Caki2 (cell line): ENCODE measurements at regions not wholly inside any gene's neighbourhood (a gene's known extent, or its start where the extent isn't known, plus 50 kb on each side); places are given as distances from the start of the nearest gene placed in this dataset.
"Not testable (repeated sequence)": the region's sequence is repeated elsewhere in the genome, so short reads cannot be mapped to it uniquely, and the experiment has no call there.

ENCODE experiments used
- DNase-seq: peaks from one replicate; pipeline ENCODE4 v3.0.0-alpha.2; 2015; ENCODE audit warnings: low read depth
- in situ Hi-C: cut with HindIII; loops from 2 replicates; pipeline ENCODE4 v1.10.0; 2016; ENCODE audit warnings: low sequenced_read_pairs, low pct_unique_long_range_greater_than_20kb, mixed read lengths

DNA sequence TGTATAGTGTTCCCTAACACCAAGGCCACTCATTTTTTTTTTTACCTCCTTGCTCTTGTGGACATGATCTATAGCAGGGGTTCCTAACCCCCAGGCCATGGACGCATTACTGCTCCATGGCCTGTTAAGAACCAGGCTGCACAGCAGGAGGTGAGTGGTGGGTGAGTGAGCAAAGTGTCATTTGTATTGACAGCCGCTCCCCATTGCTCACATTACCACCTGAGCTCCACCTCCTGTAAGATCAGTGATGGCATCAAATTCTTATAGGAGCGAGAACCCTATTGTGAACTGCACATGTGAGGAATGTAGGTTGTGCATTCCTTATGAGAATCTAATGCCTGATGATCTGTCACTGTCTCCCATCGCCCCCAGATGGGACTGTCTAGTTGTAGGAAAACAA, 342.0 kb downstream of the SOX9 start:
- in situ Hi-C loops, result no loop called here
- DNase-seq, result no peak

DNA sequence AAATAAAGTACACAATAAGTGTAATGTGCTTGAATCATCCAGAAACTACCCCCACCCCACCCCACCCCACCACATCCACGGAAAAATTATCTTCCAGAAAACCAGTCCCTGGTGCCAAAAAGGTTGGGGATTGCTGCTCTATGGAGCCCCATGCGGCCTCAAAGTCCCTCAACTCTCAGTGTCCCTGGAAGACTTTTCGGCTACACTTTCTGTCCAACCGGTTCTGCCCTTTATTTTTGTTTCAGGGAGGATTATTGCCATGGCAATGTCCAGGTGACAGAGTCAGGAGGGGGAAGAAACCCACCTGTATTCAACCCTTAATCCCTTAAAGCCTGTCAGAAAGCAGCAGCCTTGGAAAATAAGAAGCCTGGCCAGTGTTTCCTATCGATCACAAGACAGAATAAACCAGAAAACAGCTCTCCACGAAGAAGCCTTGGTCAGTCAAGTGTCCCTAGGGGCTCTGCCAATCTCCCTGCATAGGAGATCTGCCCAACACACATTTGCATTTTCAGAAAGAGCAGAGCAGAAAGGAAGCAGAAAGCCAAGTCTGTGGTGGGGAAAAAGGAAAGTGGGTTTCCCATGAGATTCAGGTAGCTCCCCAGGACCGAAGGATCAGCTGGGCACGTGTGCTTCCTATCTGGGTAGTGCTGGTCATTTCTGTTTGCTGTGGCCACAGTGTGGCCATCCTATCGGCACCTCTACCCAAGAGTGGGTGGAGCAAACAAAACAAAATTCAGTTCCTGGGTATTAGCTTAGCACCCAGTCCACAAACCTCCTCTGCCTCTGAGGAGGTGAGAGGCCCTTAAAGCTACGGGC, 342.7 kb downstream of the SOX9 start:
- DNase-seq, result no peak
- in situ Hi-C loops, result no loop called here

DNA sequence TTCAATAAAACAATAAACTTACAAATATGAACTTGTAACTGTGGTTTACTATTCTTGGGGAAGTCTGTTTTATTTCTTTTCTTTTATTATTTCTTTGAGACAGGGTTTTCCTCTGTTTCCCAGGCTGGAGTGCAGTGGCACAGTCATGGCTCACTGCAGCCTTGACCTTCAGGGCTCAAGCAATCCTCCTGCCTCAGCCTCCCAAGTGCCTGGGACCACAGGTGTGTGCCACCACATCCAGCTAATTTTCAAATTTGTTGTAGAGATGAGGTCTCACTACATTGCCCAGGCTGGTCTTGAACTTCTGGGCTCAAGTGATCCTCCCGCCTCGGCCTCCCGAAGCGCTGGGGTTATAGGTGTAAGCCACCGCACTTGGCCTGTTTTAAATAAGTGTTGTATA, 343.4 kb downstream of the SOX9 start:
- in situ Hi-C loops, DNase-seq: not testable (repeated sequence)

- in situ Hi-C loops, result no loop called here
- peak; percentile 98 for DNase-seq
Observed at GRCh38 chr17:72465191-72466024, 344.6 kb downstream of the SOX9 start.

DNA sequence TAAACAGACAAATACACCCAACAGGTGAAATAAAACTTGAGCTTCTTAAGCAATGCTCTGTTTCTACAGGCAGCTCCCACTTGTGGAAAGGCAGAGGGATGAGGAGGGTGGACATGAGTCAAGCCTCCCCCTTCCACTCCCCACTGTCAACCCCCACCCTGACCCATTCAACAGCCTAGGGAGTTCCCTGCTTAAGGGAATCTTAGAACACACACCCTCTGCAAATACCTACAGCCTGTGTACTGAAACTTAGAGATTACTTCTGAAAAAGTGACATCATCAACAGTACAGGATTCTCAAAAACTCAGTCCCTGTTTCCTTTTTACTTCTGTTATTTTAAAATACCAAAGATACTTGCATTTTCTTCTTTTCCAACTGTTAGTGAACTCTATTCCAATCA, 345.4 kb downstream of the SOX9 start:
- peak; percentile 73 for DNase-seq
- in situ Hi-C loops, result no loop called here

DNA sequence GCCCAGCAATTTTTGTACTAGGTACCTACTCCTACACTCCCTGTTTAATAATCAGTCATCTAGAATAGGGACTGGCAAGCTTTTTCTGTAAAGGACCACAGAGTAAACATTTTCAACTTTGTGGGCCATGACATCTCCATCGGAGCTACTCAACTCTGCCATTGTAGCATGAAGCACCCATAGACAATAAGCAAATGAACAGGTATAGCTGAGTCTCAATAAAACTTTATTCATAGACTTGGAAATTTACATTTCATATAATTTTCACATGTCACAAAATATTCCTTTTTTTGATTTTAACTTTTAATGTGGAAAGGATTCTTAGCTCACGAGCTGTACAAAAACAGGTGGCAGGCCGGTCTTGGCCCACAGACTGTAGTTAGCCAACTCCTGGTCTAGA, 345.8 kb downstream of the SOX9 start:
- DNase-seq, result no peak
- in situ Hi-C loops, result no loop called here

DNA sequence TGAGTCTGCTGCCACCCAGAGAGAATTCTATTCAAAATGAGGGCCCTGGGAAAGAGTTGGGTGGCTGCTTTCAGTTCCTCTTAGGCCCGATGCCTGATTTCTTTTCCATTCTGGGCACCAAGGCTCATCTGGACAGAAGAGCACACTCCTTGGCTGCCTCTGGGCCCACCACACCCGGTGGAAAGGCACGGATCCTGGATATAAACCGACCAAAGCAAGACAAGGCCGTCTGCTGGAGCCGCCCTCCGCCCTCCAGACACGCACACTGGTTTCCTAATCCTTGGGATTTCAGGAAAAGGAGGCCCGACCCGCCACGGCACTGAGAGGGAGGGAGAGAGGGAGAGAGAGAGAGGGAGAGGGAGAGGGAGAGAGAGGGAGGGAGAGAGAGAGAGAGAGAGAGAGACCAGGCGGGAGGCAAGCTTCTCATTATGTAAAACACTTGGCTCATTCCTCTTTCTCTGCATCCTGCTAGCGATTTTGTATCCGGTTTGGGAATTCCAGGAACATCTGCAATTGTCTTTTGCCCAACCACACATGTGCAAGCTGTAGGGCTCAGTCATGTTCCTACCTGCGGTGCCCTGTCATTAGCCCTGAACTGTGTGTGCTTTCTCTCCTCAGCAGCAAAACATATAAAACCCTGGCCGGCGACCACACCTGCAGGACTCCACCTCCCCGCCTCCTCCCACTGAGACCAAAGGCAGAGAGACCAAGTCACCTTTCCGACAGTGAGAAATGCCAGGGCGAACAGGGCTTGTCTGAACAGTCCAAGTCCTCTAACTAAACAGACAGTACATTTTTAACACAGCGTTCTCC, 347.2 kb downstream of the SOX9 start:
- in situ Hi-C loops, result no loop called here
- DNase-seq, result peak; percentile 84

DNA sequence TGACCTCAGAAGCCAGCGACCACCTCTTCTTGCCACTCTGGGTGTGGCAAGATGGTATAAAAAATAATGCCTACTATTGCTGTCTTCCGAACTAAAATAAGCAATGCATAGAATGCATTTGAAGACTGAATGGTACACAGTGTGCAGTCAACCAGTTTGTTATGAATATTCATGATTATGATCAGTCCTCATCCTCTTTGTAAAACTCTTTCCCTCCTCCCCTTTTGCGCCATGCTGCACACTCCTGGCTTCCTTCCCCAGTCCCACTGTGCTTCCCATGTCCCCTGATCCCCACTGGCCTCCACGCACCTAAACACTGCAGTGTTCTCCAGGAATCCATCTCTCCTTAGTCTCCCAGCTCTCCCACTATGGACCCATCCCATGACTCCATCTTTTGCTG, 348.0 kb downstream of the SOX9 start:
- in situ Hi-C loops, result no loop called here
- no peak for DNase-seq

- in situ Hi-C loops, result no loop called here
- no peak for DNase-seq
Observed at GRCh38 chr17:72470121-72470705, 349.4 kb downstream of the SOX9 start.

- in situ Hi-C loops, result no loop called here
- no peak for DNase-seq
Observed at GRCh38 chr17:72470734-72471133, 349.9 kb downstream of the SOX9 start.

DNA sequence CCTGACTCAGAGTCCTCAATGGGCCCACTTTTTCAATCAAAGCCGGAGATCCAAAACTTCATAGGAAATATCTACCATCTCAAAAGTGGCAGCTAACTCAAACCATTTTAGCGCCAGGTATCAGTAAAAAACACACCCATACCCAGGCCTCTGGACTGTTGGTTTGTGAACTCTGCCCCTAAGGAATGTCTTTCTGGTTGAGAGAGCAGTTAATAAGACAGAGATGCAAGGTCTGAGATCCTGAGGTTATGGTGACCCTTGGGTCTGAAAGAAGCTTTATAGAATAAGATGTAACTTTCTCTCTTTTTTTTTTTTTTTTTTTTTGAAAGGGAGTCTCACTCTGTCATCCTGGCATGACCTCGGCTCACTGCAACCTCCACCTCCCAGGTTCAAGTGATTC, 350.5 kb downstream of the SOX9 start:
- DNase-seq, result peak; percentile 75
- in situ Hi-C loops, result no loop called here

- in situ Hi-C loops, result no loop called here
- DNase-seq, result no peak
Observed at GRCh38 chr17:72472106-72472505, 351.3 kb downstream of the SOX9 start.

DNA sequence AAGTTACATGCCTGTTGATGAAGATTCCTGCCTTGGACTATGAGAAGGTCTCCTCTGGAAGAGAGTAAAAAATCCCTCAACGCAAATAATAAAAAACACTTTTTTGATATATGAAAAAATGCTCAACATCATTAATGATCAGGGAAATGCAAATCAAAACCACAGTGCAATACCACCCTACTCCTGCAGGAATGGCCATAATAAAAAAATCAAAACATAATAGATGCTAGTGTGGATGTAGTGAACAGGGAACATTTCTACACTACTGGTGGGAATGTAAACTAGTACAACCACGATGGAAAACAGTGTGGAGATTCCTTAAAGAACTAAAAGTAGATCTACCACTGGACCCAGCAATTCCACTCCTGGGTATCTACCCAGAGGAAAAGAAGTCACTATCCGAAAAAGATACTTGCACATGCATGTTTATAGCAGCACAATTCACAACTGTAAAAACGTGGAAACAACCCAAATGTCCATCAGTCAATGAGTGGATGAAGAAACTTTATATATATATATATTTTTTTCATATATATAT, 352.1 kb downstream of the SOX9 start:
- DNase-seq, in situ Hi-C loops: not testable (repeated sequence)

DNA sequence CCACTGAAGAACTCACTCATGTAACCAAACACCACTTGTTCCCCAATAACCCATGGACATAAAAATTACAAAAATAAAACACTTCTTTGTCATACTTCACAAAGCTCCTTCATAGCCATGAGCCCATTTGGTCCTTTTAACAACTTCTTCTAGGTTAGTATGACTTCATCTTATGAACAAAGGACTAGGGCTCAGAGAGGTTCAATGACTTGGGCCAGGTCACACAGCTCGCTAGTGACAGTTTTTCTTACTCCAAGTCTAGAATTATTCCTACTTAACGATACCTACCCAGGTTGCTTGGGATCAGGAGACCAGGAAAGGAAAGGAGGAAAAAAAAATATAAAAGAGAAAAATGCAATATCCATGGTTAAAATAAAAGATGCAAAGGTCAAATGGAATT, 353.4 kb downstream of the SOX9 start:
- no peak for DNase-seq

DNA sequence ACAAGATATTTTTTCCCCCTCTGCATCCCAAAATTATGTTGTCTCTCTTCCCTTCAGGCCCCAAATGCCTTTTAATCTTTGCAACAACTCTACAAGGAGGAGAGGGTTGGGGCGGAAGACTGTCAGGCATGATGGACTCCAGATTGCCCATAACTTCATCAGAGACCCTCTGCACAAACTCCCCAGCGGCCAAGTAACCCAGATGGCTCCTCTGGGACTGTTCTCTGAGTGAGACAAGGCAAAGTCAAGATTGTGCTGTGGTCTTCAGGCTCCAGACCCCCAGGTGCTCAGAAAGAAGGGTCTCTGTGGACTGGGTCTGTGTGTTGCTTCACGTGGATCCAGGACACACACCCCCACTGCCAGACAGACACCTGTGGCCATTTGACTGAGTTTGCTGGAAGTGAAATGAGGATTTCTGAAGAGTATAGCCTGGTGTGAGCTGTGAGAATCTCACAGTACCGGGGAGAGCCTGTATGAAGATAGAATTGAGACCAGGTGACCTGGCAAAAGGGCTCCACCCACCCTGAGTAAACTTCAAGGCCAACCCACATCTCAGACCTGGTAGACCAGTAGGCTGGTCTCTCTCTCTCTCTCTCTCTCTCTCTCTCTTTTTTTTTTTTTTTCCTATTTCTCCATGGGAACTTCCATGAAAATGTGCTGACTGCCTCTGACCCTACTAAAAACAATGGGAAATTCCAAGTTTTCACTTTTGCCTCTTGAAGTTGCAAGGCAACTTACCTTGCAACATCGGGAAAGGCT, 354.1 kb downstream of the SOX9 start:
- in situ Hi-C loops, result no loop called here
- peak; percentile 73 for DNase-seq

More for the DNA sequence above, 353.4 kb downstream of the SOX9 start:
- in situ Hi-C loops, result no loop called here

DNA sequence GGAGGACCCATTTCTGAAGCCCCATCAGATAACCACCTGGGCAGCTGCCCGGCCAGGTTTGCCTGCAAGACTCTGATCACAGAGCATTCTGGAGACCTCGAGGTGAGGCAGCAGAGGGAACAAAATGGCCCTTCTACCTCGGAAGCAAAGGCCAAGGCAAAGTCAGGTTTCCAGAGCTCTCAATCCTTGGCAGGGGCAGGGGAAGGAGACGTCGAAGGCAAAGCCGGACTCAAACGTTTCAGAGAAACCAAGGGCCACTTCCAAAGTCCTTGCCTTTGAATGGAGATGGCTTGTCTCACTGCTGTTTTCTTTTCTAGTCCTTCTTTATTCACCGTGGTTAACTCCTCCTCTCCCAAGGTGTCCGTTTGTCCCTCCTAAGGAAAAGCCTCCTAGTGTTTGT, 355.3 kb downstream of the SOX9 start:
- DNase-seq, result no peak
- in situ Hi-C loops, result no loop called here

DNA sequence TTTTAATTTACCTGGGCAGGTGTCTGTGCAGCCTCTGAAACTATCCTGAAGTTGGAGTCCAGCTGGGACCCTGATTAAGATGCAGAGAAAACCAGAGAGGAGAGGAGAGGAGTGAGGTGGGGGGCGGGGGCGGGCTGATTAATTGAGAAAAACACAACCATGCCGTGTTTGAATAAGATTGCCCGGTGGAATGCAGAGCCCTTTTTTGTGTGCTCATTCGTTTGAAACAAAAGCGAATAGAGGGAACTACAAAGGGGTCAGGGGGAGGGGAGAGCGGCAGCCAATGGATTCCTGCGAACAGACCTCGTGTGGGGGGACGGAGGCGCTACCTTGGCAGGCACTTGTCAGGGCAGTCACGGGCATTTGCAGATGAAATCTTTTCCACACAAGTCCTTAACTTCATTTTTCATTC, 355.8 kb downstream of the SOX9 start:
- DNase-seq, result no peak

More for the DNA sequence above, 355.8 kb downstream of the SOX9 start:
- in situ Hi-C loops, result no loop called here
